ENCODE measurements at regions not wholly inside any gene's neighbourhood (a gene's known extent, or its start where the extent isn't known, plus 50 kb on each side); places are given as distances from the start of the nearest gene placed in this dataset.

DNA sequence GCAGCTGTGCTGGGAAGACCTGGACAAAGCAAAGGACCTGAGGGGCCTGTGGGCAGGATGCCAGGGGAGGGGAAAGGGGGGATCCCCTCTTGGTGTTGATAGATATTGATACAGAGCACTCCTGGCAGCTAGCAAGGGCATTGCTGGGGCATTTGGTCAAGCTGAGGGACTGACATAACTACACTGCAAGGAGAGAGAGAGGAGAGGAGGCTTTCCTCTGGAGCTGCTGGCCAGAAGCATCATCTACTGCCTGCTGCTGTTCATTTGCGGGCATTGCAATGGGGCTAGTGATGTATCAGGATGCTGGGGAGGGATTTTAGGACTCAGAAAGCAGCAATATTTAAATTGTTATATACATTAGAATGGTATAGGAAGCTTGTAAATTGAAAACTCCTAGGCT is 142.0 kb downstream of the ZNF648 start:
- no peak for TF ChIP-seq CTCF (IDR thresholded peaks at IDR 0.05; ENCODE audit: low read depth, low read length, poor library complexity, severe bottlenecking)
- no peak for TF ChIP-seq EZH2phosphoT487 (IDR thresholded peaks at IDR 0.05; ENCODE audit: borderline replicate concordance, low read length)
